ENCODE measurements at regions not wholly inside any gene's neighbourhood (a gene's known extent, or its start where the extent isn't known, plus 50 kb on each side); places are given as distances from the start of the nearest gene placed in this dataset.

- WGBS: 68% methylated on average over 1 of the region's 1 CpG
- intact Hi-C loops (cut with DNase I): no loop called here
Observed at GRCh38 chr3:182303169-182303568, 490.1 kb upstream of the ATP11B start.

GRCh38 chr3:182305881-182306665, 487.2 kb upstream of the ATP11B start:
- whole genome bisulfite sequencing: 78% methylated on average over 6 of the region's 6 CpGs

More at GRCh38 chr3:182303169-182303568, 490.1 kb upstream of the ATP11B start:
- no peak overlapping the region for H3K27ac ChIP-seq (replicated peaks in 1 of 4)
- H3K27me3 ChIP-seq: no peaks in the 10 kb centered on the region
- H3K36me3 ChIP-seq: no peaks in the 10 kb centered on the region
- H3K9me3 ChIP-seq: no peaks in the 10 kb centered on the region
- no peak overlapping the region for H3K4me3 ChIP-seq
- no peak for DNase-seq (ENCODE audit: extremely low spot score)
- TF ChIP-seq POLR2AphosphoS5 (IDR thresholded peaks at IDR 0.05) (no peak), EP300 (IDR thresholded peaks at IDR 0.05) (no peak), CTCF (IDR thresholded peaks at IDR 0.05) (no peak), POLR2A (IDR thresholded peaks at IDR 0.05; ENCODE audit: low read depth) (no peak)
- no peaks in the 10 kb centered on the region for H3K4me1 ChIP-seq

GRCh38 chr3:182308328-182308727, 485.0 kb upstream of the ATP11B start:
- WGBS: 50% methylated on average over 1 of the region's 1 CpG
- no peaks in the 10 kb centered on the region for H3K9me3 ChIP-seq
- no peak for DNase-seq (ENCODE audit: extremely low spot score)
- no peaks in the 10 kb centered on the region for H3K36me3 ChIP-seq
- no peak overlapping the region for H3K4me3 ChIP-seq
- H3K4me1 ChIP-seq: no peaks in the 10 kb centered on the region
- intact Hi-C loops (cut with DNase I): no loop called here
- no peak overlapping the region for H3K27ac ChIP-seq (replicated peaks in 1 of 4)
- no peak for TF ChIP-seq EP300 (IDR thresholded peaks at IDR 0.05)
- TF ChIP-seq POLR2AphosphoS5 (IDR thresholded peaks at IDR 0.05): no peak
- no peak for TF ChIP-seq POLR2A (IDR thresholded peaks at IDR 0.05; ENCODE audit: low read depth)
- no peak for TF ChIP-seq CTCF (IDR thresholded peaks at IDR 0.05)
- H3K27me3 ChIP-seq: no peaks in the 10 kb centered on the region

More at GRCh38 chr3:182305881-182306665, 487.2 kb upstream of the ATP11B start:
- Histone ChIP-seq H3K27ac (replicated peaks in 1 of 4) (no peak overlapping the region), H3K9me3 (no peaks in the 10 kb centered on the region), H3K4me1 (no peaks in the 10 kb centered on the region), H3K27me3 (no peaks in the 10 kb centered on the region), H3K4me3 (no peak overlapping the region), H3K36me3 (no peaks in the 10 kb centered on the region)
- intact Hi-C loops (cut with DNase I): no loop called here
- no peak for DNase-seq (ENCODE audit: extremely low spot score)
- TF ChIP-seq POLR2AphosphoS5 (IDR thresholded peaks at IDR 0.05) (no peak), EP300 (IDR thresholded peaks at IDR 0.05) (no peak), POLR2A (IDR thresholded peaks at IDR 0.05; ENCODE audit: low read depth) (no peak), CTCF (IDR thresholded peaks at IDR 0.05) (no peak)

GRCh38 chr3:182309120-182309519, 484.2 kb upstream of the ATP11B start:
- TF ChIP-seq CTCF (IDR thresholded peaks at IDR 0.05): no peak
- no peak for TF ChIP-seq POLR2A (IDR thresholded peaks at IDR 0.05; ENCODE audit: low read depth)
- no peak for TF ChIP-seq POLR2AphosphoS5 (IDR thresholded peaks at IDR 0.05)
- TF ChIP-seq EP300 (IDR thresholded peaks at IDR 0.05): no peak
- no peaks in the 10 kb centered on the region for H3K36me3 ChIP-seq
- H3K4me1 ChIP-seq: no peaks in the 10 kb centered on the region
- no peaks in the 10 kb centered on the region for H3K9me3 ChIP-seq
- no peaks in the 10 kb centered on the region for H3K27me3 ChIP-seq
- WGBS: 28% methylated on average over 2 of the region's 2 CpGs
- no peak overlapping the region for H3K27ac ChIP-seq (replicated peaks in 1 of 4)
- no peak for DNase-seq (ENCODE audit: extremely low spot score)
- H3K4me3 ChIP-seq: no peak overlapping the region
- intact Hi-C loops (cut with DNase I): no loop called here

Measured in esophagus muscularis mucosa (tissue), 4 donors.